AG20443 (cell line): ENCODE measurements at regions not wholly inside any gene's neighbourhood (a gene's known extent, or its start where the extent isn't known, plus 50 kb on each side); places are given as distances from the start of the nearest gene placed in this dataset.
"Not testable (repeated sequence)": the region's sequence is repeated elsewhere in the genome, so short reads cannot be mapped to it uniquely, and the experiment has no call there.

Source experiments
- DNase-seq: peaks from one replicate; pipeline ENCODE4 v3.0.0; 2012; ENCODE audit warnings: low spot score, mixed read lengths

DNA sequence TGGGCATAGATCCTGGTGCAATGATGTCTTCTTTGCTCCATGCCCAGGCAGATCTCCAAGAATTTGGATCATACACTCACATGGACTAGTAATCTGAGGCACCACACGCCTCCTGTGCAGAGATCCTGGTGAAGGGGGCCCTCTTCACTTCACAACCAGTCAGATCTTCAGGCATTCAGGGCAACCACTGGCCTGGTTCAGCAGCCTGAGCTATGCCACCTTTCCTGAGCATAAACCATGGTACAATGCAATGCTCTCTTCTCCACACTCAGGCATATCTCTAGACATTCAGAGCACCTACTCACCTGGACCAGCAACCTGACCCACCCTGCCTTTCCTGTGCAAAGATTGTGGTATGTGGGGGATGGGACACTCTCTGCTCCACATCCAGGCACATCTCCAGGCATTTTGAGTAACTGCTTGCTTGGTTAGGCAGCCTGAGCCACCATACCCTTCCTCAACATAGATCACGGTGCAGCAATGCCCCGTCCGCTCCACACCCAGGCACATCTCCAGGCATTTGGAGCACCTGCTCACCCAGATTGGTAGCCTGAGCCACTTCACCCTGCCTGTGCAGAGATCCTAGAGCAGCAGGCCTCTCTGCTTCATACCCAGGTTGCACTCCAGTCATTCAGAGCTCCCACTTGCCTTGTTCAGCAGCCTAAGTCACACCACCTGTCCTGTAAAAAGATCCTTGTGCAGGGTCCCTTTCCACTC, 532.2 kb upstream of the STEAP1 start:
- no peak for DNase-seq

DNA sequence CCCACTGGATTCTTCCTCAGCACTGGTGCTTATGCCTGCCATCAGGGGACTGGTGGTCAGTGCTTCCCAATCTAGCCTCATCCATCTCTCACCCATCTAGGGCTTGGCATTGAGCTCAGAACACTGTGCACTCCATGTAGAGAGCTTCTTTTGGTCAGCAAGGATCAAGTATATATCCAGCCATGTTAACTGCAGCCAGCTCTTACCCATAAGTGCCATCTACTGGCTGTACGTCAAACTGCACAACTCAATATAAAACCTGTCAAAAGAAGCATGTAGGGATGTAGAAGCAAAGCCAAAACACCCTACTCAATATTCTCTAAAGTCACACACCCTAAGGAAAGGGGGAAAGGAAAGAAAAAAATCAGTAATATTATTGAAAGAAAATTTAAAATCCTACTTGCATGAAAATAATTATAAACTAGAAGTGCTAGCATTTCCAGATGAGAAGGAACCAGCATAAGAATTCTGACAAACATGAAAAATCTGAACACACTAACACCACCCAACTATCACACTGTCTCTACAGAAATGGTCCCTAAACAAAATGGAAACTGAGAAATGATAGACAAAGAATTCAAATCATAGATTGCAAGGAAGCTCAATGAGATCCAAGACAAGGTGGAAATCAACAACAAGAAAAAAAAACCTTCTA, 531.1 kb upstream of the STEAP1 start:
- peak; percentile 49 for DNase-seq

DNA sequence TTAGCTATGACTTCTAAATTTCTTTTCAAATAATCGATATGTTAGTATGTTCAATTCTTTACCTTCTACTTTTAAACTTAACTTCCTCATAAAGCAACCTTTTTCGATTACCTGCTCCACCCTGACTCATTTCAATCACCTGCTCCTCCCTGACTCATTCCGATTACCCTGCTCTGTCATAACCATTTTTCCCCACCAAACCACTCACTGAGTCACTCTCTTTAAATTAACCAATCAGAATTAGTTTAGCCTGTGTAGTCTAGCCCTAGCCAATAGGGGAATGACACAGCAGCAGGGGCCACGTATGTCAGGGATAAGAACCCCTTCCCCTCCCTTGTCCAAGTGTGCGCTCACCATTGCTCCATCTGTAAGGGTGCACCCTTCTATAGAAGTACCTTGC, 530.1 kb upstream of the STEAP1 start:
- not testable (repeated sequence) for DNase-seq

DNA sequence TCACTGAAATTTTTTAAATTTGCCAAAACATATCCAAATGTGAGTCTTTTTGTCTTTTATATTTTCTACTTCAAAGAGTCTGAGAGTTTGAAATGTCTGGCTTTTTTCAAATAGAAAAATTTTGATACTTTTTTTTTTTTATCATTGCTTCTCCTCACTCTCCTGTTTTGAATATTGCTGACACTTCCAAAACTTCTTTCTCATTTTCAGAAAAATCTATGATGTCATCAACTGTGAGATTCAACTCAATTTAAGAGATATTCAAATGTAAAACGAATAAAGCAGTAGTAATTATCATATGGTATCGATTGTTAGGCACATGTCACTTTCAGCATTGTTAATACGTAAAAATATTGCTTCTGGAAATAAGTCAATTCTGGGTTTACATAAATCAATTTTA, 505.8 kb upstream of the STEAP1 start:
- DNase-seq: no peak

DNA sequence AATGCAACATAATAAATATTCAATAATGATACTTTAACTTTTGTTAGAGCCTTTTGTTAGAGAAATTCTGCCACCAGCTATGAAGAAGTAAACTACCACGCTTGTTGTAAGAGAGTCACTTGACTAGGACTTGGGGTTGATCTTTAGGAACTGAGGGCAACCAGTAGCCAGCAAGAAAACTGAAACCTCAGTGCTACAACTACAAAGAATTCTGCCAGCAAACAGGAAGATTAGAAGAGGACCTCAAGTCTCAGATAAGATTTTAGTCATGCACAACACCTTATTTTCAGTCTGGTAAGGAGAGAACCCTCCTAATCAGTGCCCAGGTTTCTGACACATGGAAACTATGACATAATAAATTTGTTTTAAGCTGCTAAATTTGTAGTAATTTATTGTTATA, 498.3 kb upstream of the STEAP1 start:
- DNase-seq: no peak

DNA sequence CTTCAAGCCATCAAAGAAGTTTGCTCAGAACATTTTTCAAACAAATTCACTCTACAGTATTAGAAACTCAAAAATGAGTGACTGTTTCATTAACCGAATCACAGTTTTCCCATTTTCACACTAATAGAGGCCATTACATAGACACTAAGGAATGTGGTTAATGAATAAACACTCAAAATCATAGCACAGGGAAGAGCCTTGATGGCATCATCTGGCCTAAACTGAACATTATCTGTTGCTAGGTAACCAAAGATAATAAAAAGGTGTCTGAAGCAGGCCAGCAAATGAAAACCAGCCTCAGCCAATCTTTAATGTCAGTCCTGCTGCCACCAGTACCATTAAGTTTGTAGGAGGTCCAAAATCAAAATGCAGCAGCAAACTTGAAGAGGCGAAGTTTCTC, 492.4 kb upstream of the STEAP1 start:
- DNase-seq: no peak

DNA sequence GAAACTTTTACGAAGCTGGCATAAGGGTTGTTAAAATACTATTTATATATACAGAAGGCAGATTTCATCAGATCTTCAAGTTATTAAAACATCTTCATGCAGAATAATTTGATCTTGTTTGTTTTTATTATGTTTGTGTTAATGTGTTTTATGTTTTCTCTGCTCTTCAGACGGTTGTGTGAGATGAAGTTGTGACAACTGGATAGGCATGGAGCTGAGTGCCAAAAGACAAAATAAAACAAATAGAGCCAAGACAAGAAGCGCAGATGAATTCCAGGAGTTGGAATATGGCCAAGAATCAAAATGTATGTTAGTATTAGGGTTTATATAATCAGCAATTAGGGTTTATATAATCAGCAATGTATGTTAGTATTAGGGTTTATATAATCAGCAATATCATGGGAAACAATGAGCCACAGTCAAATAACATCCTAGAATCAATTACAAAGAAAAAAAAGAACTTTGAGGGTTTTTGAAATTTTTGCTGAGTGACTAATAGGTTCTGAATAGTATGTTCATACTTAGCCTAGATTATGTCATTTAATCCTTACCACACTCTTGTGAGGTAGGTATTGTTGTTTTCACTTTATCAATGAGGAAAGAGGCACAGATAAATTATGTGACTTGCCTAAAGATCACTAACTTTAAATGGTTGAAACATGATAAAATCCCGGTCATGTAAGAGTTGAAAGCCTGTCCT, 488.0 kb upstream of the STEAP1 start:
- no peak for DNase-seq

DNA sequence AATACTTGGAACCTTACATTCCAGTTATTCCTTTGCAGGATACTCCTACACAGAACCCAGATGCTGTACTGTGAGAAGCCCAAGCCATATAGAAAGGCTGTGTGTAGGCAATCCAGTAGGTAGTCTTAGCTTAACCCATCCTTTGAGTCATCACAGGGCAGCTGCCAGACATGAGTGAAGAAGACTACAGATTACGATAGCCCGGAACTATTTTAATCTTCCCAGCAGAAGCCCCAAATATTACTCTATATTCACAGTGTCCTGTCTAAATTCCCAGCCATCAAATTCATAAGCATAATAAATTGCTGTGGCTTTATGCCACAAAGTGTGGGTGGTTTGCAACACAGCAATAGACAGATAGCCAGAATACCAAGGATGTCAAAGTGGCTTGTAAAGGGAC, 474.1 kb upstream of the STEAP1 start:
- no peak for DNase-seq

DNA sequence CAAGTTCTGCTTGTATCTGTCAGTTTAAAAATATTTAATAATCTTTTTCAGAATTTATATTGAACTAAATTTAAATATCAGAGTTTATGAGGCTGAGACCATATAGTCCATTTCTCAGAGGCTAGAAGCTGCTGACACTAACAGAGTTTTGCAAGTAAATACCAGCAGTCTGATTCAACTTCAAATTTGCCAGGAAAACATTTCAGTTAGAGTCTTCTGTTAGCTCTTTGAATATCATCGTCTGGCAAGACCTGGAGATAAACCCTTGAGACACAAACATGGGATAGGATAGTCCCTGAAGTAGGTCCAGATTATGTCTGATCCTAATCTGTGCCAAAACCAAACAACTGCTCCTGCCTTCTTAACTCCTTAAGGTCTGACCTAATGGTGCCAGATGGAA, 472.8 kb upstream of the STEAP1 start:
- no peak for DNase-seq

DNA sequence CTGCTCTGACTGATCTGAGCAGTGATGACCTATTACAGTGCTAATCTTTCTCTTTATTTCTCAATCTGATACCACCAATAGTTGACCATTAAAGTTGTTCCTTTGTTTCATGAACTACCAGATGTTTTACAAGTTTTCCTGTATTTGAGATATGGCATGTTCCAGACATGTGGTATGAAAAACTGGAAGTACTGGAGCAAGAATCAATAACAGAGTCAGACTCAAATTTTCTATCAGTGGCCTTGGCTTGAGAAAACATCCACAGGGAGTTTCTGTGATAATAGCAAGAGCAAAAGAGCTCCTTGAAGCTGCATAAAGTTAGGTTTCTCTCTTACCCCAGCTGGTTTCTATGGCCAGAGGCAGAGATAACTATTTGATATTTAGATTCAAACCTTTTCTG, 469.0 kb upstream of the STEAP1 start:
- DNase-seq: no peak

DNA sequence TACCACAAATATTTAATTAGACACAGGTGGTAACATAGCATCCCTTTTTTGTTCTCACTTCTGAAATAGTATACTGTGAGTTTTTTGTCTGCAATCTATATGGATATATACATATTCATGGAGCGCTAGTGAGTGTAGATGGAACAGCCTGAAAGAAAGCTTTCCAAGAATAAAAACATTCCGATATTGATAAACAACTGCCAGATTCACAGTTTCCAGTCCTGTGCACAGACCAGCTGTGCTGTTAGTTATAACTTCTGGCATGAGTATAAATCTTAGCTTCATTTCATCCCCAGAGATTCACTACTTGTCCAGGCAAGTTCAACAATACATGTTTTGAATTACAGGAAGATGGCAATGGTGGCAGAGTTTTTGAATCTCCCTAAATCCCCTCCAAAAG, 467.1 kb upstream of the STEAP1 start:
- DNase-seq: no peak

DNA sequence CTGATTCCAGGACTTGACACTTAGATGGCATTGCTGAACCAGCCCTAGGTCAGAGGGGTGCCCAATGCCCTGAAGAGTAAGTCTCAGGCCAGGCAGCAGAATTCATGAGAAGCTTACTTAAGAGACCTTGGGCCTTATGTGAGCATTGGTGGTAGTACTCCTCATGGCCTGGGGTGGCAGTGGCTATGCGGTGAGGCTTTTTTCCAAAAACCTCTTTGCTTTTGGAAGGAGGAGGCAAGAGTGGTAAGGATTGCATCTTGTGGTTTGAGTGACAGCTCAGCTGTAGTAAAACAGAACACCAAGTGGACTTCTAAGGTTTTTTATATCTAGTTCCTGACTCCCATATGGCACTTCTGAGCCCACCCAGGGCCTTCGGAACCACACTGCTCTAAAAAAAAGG, 459.0 kb upstream of the STEAP1 start:
- DNase-seq: no peak

DNA sequence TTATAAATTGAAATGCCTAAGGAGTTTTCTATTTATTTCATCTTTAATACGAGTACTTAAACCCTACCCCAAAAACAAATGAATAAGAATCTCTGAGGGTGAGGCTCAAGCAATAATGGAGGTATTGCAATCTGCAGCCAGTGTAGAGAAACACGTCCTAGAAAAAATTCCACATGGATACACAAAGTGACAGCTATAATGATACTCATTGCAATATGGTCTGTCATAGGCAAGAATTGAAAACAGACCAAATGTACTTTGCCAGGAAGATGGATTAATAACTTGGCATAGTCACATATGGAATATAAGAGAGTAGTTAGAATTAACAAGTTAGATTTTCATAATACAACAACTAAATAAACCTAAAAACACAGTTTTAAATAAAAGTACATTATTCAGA, 440.1 kb upstream of the STEAP1 start:
- no peak for DNase-seq

DNA sequence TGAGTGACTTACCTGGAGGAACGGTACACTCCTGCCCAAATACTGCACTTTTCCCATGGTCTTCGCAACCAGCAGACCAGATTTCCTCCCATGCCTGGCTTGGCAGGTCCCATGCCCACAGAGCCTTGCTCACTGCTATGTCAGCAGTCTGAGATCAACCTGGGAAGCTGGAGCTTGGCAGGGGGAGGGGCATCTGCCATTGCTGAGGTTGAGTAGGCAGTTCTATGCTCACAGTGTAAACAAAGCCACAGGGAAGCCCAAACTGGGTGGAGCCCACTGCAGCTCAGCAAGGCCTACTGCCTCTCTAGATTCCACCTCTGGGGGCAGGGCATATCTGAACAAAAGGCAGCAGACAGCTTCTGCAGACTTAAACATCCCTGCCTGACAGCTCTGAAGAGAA, 435.3 kb upstream of the STEAP1 start:
- not testable (repeated sequence) for DNase-seq

DNA sequence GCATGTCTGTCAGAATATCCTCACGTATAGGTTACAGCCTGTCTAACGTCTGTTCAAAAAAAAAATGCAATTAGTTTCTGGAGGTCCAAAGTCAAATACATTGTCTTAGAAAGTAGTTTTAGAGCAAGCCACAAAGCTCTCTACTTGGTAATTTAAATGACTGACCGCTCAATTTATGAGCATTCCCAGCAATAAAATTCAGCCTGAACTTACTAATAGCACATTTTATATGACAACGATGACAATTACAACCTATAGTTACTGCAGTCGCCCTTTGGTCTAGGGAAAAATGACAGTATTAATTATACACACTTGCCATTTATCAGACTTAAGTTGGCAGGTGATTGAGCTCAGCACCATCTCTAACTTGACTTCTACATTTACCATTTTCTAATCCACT, 425.8 kb upstream of the STEAP1 start:
- DNase-seq: no peak

DNA sequence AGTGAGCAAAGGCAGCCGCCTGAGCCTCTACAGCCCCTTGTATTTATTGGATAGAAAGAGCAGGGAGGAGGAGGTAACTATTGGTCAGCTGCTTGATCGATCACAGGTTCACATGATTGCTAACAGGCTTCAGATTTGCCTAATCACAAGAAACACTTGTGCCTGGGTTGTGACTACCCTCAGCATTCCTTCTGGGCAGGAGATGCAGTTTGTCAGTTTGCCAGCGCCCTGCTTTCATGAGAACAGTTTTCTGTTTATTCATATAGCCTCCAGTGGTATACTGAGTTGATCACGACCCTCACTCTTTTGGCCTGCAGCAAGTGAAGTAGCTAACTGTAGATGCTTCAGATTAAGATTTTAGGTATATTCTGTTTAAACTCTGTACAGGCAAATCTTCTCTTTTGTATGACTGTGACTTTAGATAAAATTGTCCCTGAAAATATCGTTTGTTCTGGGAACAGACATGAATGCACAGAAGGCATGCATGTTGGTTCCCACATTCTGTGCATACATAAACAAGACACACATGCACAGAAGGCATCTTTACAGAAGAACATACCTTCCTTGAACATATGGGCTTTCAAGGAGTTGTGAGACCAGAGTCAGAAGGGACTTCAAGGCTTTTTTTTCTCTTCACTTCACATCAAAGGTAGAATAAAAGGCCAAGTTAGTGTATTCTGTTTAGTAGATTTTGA, 422.4 kb upstream of the STEAP1 start:
- no peak for DNase-seq

DNA sequence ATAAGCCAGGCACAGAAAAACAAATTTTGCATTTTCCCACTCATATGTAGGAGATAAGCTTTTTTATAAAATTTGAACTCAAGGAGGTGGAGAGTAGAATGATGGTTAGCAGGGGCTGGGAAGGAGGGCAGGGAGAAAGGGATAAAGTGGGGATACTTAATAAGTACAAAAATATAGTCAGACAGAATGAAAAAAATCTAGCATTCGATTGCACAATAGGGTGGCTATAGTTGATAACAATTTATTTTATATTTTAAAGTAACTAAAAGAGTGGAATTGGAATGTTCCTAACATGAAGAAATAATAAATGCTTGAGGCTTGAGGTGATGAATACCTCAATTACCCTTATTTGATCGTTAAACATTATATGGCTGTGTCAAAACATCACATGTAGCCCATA, 415.7 kb upstream of the STEAP1 start:
- DNase-seq: no peak

DNA sequence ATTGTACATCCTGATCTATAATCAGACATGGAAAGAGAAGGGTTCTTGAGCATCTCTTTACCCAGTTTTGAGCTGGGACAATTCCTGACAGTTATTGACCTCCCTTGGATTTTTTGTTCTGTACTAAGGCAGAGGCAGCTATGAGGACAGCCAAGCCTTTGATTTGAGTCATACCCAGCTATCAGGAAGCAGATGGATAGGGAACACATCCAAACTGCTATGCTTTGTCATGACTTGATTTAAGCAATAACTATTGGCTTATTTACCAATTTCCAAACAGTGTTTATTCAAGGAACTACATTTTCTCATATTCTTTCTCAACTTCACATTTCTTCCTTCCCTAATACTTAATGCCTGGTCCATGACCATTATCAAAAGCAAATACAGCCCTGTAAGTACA, 396.4 kb upstream of the STEAP1 start:
- DNase-seq: no peak

DNA sequence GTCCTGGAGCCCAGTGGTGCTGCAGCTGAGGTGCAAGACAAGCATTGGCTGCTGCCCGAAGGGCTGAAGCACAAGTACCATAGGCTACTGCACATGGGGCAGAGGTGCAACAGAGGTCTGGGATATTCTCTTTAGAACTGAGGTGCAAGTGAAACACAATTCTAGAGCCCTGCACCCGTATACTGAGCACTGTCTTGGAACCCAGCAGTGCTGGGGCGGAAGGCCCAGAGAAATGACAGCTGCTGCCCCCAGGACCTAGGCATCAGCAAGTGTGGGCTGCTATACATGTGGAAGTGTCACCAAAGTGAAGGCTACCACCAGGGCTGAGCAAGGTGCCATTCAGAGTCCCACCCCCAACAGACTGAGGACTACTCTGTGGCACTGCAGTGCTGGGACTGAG, 393.6 kb upstream of the STEAP1 start:
- no peak for DNase-seq

DNA sequence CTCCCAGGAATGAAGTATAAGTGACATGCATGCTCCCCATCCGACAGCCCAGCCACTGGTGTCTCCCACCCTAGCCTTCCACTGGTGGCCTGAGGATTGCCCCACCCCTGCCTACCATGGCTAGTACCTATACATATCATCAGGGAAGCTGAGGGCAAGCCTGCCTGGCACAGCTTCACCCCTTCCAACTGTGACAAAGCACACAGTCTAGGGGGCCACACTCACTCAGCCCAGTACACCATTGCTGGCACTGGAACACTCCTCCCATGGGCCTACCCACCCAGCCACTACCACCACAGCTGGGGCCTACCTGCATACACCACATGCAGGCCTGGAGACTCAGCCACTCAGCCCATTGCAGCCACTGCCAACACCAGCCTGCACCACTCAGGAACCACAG, 393.1 kb upstream of the STEAP1 start:
- DNase-seq: no peak

DNA sequence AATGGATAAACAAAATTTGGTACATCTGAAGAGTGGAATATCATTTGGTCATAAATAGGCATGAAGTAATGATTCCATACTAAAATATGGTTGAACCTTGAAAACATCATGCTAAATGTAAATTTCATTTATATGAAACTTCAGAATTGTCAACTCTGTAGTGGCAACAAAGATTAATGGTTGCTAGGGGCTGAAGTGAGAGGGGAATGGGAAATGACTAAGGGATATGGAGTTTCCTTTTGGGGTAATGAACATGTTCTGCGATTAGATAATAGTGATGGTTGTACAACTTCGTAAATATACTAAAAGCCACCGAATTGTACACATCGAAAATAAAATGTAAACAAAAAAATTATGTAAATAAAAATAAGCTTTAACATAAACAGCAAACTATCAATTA, 384.1 kb upstream of the STEAP1 start:
- no peak for DNase-seq

DNA sequence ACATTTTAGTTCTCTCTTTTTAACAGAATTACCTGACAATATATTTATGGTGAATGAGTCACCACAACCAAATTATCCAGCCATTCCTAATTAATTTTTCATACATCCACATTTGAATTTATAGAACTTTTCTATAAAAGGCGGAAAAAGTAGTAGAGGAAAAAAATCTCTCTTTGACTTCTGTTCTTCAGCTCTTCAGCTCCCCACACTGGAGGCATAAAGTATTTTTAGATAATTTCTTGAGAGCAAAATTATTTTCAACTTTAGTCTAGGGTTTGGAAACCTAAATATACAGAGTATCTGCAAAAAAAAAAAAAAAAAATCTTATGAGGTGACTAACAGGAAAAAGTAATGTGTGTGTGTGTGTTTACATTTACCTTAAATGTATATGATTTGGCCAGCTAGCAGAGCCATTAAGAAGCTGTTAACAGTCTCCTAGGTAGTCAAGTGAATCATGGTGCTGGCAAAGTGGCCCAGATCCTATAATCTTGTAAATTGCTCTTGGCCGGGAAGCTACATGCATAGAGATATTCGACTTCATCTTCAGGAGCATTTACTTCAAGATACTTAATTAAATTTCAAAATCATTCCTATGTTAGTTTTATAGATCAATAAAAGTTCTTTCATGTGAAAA, 383.1 kb upstream of the STEAP1 start:
- no peak for DNase-seq
